DND-41 (cell line): ENCODE measurements at regions not wholly inside any gene's neighbourhood (a gene's known extent, or its start where the extent isn't known, plus 50 kb on each side); places are given as distances from the start of the nearest gene placed in this dataset.

Source experiments
- EZH2 ChIP-seq: IDR thresholded peaks from 3 replicates; pipeline ENCODE4 v1.6.1; 2012; ENCODE audit warnings: borderline replicate concordance, low read depth, mild to moderate bottlenecking, moderate library complexity, low read length, inconsistent platforms; ENCODE audit not compliant: severe bottlenecking
- TF ChIP-seq, protein P1 (sequence below): IDR thresholded peaks from 2 replicates; pipeline ENCODE4 v1.5.1; 2012; ENCODE audit warnings: borderline replicate concordance, low read length, moderate library complexity, mild to moderate bottlenecking; ENCODE audit not compliant: poor library complexity, severe bottlenecking; ENCODE audit errors: extremely low read depth

DNA sequence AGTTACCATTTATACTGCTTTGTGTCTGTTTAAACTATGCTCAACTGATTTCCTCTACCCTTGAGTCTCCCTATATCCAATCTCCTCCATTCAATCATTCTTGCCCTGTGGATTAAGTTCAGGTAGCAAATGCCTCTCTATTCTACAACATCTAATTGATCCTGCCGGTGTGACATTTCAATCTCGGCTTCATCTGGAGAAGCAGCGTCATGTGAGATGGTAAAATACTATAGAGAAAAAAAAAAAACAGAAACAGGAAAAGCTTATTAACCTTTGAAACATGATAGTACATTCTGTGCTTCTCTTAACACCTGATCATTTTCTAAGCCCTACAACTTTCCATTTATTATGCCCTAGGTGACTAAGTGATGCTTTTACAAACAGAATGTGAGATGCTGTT, 89.4 kb downstream of the KCTD12 start:
- TF ChIP-seq, protein P1, sequence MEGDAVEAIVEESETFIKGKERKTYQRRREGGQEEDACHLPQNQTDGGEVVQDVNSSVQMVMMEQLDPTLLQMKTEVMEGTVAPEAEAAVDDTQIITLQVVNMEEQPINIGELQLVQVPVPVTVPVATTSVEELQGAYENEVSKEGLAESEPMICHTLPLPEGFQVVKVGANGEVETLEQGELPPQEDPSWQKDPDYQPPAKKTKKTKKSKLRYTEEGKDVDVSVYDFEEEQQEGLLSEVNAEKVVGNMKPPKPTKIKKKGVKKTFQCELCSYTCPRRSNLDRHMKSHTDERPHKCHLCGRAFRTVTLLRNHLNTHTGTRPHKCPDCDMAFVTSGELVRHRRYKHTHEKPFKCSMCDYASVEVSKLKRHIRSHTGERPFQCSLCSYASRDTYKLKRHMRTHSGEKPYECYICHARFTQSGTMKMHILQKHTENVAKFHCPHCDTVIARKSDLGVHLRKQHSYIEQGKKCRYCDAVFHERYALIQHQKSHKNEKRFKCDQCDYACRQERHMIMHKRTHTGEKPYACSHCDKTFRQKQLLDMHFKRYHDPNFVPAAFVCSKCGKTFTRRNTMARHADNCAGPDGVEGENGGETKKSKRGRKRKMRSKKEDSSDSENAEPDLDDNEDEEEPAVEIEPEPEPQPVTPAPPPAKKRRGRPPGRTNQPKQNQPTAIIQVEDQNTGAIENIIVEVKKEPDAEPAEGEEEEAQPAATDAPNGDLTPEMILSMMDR: no peak
- no peak for TF ChIP-seq EZH2
